ENCODE measurements at regions not wholly inside any gene's neighbourhood (a gene's known extent, or its start where the extent isn't known, plus 50 kb on each side); places are given as distances from the start of the nearest gene placed in this dataset.

- TF ChIP-seq, protein P1, sequence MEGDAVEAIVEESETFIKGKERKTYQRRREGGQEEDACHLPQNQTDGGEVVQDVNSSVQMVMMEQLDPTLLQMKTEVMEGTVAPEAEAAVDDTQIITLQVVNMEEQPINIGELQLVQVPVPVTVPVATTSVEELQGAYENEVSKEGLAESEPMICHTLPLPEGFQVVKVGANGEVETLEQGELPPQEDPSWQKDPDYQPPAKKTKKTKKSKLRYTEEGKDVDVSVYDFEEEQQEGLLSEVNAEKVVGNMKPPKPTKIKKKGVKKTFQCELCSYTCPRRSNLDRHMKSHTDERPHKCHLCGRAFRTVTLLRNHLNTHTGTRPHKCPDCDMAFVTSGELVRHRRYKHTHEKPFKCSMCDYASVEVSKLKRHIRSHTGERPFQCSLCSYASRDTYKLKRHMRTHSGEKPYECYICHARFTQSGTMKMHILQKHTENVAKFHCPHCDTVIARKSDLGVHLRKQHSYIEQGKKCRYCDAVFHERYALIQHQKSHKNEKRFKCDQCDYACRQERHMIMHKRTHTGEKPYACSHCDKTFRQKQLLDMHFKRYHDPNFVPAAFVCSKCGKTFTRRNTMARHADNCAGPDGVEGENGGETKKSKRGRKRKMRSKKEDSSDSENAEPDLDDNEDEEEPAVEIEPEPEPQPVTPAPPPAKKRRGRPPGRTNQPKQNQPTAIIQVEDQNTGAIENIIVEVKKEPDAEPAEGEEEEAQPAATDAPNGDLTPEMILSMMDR (IDR thresholded peaks at IDR 0.05; ENCODE audit: extremely low read depth in 1 of 2, insufficient read depth in 1 of 2, low read depth in 1 of 2, low read length in 2 of 2): no peak
- TF ChIP-seq POLR2A (IDR thresholded peaks at IDR 0.05; ENCODE audit: low read depth, low read length) (no peak), POLR2AphosphoS5 (IDR thresholded peaks at IDR 0.05; ENCODE audit: insufficient read depth, low read depth, low read length) (no peak), EZH2 (IDR thresholded peaks at IDR 0.05; ENCODE audit: borderline replicate concordance, low read depth, low read length, severe bottlenecking) (no peak), FOS (IDR thresholded peaks at IDR 0.05; ENCODE audit: borderline replicate concordance, insufficient read depth, low read length) (no peak), JUN (IDR thresholded peaks at IDR 0.05; ENCODE audit: borderline replicate concordance, insufficient read depth, insufficient read length, low read depth) (no peak), MYC (IDR thresholded peaks at IDR 0.05; ENCODE audit: low read depth, low read length) (no peak), MAX (IDR thresholded peaks at IDR 0.05; ENCODE audit: insufficient read depth, insufficient read length) (no peak), GATA2 (IDR thresholded peaks at IDR 0.05; ENCODE audit: insufficient read depth, insufficient read length, low read depth, low read length) (no peak)
These were observed 369.6 kb upstream of the SLC7A11 start for GRCh38 chr4:138611721-138612120.
